ENCODE measurements at regions not wholly inside any gene's neighbourhood (a gene's known extent, or its start where the extent isn't known, plus 50 kb on each side); places are given as distances from the start of the nearest gene placed in this dataset.
"Not testable (repeated sequence)": the region's sequence is repeated elsewhere in the genome, so short reads cannot be mapped to it uniquely, and the experiment has no call there.

GRCh38 chr14:104481323-104481722 lies 98.2 kb upstream of the C14orf180 start:
- DNase-seq (ENCODE audit: low read depth): no peak

- not testable (repeated sequence) for DNase-seq (ENCODE audit: low read depth)
Observed at GRCh38 chr14:104482017-104482416, 97.5 kb upstream of the C14orf180 start.

- DNase-seq (ENCODE audit: low read depth): no peak
Observed at GRCh38 chr14:104486222-104486923, 93.2 kb upstream of the C14orf180 start.

GRCh38 chr14:104494483-104494882 lies 85.1 kb upstream of the C14orf180 start:
- DNase-seq (ENCODE audit: low read depth): no peak

GRCh38 chr14:104496095-104496494 lies 83.5 kb upstream of the C14orf180 start:
- no peak for DNase-seq (ENCODE audit: low read depth)

- no peak for DNase-seq (ENCODE audit: low read depth)
Observed at GRCh38 chr14:104499784-104500760, 79.5 kb upstream of the C14orf180 start.

GRCh38 chr14:104502060-104502459 lies 77.5 kb upstream of the C14orf180 start:
- no peak for DNase-seq (ENCODE audit: low read depth)

- DNase-seq (ENCODE audit: low read depth): no peak
Observed at GRCh38 chr14:104503691-104504090, 75.9 kb upstream of the C14orf180 start.

GRCh38 chr14:104504172-104504735 lies 75.3 kb upstream of the C14orf180 start:
- no peak for DNase-seq (ENCODE audit: low read depth)

GRCh38 chr14:104505085-104506074 lies 74.2 kb upstream of the C14orf180 start:
- DNase-seq (ENCODE audit: low read depth): no peak

GRCh38 chr14:104506461-104507253 lies 72.9 kb upstream of the C14orf180 start:
- no peak for DNase-seq (ENCODE audit: low read depth)

GRCh38 chr14:104507443-104507842 lies 72.1 kb upstream of the C14orf180 start:
- no peak for DNase-seq (ENCODE audit: low read depth)

GRCh38 chr14:104509673-104510072 lies 69.9 kb upstream of the C14orf180 start:
- no peak for DNase-seq (ENCODE audit: low read depth)

- DNase-seq (ENCODE audit: low read depth): no peak
Observed at GRCh38 chr14:104510216-104510615, 69.3 kb upstream of the C14orf180 start.

- DNase-seq (ENCODE audit: low read depth): no peak
Observed at GRCh38 chr14:104510794-104511611, 68.6 kb upstream of the C14orf180 start.

- DNase-seq (ENCODE audit: low read depth): no peak
Observed at GRCh38 chr14:104512061-104512460, 67.5 kb upstream of the C14orf180 start.

- no peak for DNase-seq (ENCODE audit: low read depth)
Observed at GRCh38 chr14:104512771-104513640, 66.6 kb upstream of the C14orf180 start.

GRCh38 chr14:104513641-104514046 lies 65.9 kb upstream of the C14orf180 start:
- DNase-seq (ENCODE audit: low read depth): no peak
